ENCODE measurements at regions not wholly inside any gene's neighbourhood (a gene's known extent, or its start where the extent isn't known, plus 50 kb on each side); places are given as distances from the start of the nearest gene placed in this dataset.
A peak's percentile ranks its signal among the peaks of the same experiment; 100 is the strongest.

DNA sequence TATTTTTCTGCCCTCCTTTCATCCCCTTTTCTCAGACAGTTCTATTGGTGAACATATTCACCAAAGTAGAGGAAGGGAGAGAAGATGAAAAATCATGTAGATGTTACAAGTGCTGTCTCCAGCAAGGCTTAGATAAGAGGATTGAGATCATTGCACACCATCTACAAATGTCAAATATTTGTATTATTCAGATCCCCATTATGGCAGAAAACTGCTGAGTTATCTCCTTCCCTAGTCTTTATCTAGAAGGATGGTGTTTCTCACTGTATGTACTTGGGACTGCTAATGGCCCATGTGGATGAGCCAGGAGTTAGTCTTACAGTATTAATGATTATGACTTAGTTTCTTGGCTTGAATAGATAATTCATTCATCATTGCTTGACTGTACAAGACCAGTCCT is 147.2 kb upstream of the EEPD1 start:
- no peak for FAIRE-seq
- no peak for DNase-seq (ENCODE audit: low spot score)

DNA sequence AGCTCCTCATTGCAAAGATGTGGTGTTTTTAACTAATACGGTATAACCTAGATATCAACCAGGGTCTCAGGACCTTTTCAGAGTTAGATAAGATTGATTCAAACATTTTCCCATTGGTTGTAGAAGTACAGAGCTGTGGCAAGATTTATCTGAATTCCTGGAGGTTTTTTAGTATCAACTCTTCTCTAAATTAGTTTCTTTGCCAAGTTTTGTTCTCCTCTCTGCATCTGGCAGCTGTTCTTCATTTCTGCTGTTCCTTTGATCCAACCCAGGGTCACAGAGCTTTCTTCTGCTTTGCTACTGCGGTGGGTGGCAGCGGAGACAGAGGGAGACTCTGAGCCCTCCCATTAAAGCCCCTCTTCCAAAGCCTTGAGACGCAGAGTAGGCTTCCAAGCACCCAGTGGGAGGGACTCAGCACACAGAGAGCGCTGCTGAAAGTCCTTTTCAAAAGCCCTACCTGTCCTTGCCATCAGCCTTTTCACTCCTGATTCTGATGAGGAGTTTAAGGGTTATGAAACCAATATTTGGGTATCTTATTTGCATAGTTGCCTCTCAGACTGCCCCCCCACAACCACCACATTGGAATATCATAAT is 146.3 kb upstream of the EEPD1 start:
- no peak for DNase-seq (ENCODE audit: low spot score)
- FAIRE-seq, result no peak

DNA sequence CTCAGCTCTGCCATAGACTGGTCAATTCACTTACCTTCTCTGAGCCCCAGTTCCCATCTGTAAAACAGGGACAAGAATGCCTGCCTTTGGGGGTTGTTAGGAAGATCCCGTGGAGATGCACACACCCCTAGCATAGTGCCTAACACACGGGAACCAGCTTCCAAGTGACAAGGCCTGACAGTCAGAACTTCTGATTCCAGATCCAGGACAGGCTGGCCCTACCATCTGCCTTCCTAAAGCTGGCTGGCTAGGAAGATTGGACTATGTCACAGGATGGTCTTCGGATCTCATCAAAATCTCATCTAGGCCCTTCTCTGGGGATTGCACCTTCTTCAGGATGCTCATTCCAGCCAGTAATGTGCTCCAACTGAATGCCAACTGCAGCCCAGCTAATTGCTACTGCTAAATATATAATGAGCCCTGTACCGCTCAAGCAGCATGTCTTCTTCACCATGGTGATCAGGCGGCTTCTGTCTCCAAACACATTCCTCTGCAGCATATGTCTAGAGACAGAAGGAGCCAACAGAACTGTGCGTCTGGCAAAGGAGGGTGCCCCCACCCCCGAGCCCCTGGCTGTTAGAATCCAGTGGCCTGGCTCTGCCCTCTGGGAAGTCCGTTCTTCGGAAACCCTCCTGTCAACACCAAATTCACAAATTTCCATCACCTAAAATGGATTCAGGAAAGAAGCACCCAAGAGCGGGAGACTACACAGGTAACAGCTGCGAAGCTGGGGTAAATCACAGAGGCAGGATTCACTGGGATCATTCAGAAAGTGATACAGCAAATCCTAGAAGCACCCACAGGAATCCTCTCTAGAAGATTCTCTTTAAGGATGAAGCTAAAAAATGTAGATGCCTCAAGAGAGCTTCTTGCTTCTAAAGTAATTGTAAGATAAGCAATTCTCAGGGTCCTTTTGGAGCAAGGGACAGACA is 142.1 kb upstream of the EEPD1 start:
- FAIRE-seq (no peak), DNase-seq (ENCODE audit: low spot score) (no peak)

DNA sequence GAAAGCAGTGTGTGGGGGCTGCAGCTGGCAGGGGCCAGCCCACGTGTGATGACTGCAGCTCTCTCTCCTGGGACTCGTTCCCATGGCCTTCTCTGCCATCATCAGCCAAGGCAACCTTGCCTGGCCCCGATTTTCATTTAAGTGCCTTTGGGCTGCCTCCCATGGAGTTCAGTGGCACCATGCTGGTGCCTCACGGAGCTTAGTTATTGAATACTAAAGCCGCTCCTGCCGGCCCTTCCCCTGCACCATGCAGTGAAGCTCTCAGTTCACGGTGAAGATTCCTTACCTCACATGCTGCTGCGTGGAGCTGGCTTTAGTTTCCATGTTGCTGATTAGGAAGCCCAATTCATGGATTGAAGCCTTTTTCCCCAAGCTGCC is 141.5 kb upstream of the EEPD1 start:
- DNase-seq (ENCODE audit: low spot score) (no peak), FAIRE-seq (no peak)

DNA sequence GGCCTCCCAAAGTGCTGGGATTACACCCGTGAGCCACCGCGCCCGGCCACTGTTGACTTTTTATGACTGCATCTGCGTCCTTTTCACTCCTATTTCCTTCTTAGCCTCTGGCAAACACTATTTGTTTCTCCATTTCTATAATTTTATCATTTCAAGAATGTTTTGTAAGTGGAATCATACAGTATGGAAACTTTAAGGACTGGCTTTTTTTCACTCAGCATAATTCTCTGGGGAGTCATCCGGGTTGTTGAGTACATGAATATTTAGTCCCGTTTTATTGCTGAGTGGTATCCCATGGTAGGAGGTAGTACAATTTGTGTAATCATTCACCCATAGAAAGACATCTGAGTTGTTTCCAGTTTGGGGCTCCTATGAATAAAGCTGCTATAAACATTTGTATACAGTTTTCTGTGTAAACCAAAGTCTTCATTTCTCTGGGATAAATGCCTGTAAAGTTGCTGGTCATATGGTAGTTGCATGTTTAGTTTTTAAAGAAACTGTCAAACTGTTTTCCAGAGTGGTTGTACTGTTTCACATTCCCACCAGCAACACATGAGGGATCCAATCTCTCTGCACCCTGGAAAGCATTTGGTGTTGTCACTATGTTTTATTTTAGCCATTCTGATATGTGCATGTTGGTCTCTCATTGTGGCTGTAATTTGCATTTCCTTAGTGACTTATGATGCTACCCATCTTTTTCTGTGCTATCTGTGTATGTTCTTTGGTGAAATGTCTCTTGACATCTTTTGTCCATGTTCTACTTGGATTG is 139.6 kb upstream of the EEPD1 start:
- FAIRE-seq (no peak), DNase-seq (ENCODE audit: low spot score) (no peak)

DNA sequence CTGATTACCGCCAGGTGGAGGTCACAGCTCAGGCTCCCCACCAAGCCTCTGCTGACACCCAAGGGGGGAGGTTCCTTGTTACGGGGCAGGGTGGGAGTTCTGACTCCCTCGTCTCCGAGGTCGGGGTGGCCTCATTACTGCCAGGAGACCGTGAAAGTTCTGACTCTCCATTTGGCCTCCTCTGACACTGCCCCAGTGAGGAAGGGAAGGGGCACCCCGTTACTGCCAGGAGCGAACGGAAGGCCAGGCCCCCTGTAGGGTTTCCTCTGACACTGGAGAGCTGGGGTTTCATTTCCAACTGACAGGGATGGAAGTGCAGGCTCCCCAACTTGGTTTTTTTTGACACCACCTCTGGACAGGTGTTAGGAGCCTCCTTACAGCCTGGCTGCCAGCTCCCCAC is 138.1 kb upstream of the EEPD1 start:
- FAIRE-seq, result no peak
- DNase-seq (ENCODE audit: low spot score), result no peak

DNA sequence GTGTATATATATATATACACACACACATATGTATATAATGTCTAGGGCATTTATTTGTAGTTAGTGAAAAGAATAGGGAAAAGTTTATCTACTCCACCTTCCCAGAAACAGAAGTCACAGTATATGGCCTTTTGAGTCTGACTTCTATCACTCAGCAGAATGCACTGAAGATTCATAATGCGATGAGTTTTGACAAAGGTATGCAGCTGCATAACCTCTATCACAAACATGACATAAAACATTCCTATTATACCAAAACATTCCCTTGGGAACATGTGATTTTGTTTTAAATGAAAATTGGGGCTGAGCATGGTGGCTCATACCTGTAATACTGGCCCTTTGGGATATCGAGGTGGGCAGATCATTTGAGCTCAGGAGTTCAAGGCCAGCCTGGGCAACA is 137.3 kb upstream of the EEPD1 start:
- DNase-seq (ENCODE audit: low spot score) (peak; percentile 38), FAIRE-seq (peak; percentile 85)

DNA sequence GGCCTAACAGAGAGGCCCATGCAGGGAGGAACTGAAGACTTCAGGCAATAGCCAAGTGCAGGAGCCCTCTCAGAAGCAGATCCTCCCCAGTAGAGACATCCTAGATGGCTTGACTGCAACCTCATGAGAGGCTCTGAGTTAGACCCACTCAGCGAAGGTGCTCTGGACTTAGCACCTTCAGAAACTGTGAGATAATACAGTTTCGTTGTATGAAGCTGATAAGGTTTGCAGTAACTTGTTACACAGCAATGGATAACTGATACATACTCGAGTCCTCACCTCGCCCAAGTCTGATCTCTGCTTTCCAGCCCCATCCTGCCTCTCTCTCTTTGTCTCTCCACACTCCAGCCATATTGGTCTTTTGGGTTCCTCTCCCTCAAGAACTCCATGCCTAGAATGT is 136.4 kb upstream of the EEPD1 start:
- peak; percentile 13 for FAIRE-seq
- DNase-seq (ENCODE audit: low spot score), result no peak

DNA sequence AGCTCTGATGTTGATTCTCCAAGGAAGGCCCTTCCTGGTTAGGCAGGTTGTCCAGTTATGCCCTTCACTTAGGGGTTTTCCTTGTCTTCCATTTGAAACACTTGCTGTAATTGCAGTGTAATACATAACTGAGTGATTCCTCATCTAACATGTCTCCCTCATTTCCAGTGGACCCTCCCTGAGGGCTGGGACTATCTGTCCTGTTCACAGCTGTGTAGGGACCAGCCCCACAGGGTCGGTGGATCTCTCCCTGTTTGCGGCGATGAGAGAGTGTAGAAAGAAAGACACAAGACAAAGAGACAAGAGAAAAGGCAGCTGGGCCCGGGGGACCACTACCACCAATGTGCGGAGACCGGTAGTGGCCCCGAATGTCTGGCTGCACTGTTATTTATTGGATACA is 135.9 kb upstream of the EEPD1 start:
- FAIRE-seq (no peak), DNase-seq (ENCODE audit: low spot score) (no peak)

DNA sequence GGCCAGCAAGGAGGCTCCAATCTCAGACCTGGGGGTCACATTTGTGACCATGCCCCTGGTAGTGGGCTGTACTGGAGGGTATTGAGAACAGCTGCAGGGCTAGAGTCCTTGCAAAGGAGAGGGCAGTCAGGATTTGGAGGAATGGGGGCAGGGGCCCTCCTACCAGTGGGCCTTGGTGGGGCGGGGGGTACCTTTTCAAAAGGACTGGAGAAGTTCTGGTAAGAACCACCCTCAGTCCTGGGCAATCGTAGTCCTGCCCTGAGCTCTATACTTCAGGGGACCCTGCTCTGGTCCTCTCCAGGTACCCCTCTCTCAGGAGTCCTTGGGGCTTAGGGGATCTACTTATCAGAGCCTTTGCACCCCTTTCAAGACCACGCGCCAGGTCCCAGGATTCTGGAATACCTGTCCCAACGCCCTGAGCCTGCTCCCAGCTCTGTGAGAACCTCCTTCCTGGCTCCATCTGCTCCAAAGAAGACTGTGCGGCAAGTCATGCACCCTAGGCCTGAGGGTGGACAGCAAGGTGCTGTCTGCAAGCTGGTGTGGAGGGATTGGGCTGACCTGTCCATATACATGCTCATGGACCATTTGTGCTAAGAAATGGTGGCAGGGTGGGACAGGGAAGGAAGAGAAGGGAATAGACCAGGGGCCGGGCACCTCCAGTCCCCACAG is 134.1 kb upstream of the EEPD1 start:
- FAIRE-seq (no peak), DNase-seq (ENCODE audit: low spot score) (no peak)

DNA sequence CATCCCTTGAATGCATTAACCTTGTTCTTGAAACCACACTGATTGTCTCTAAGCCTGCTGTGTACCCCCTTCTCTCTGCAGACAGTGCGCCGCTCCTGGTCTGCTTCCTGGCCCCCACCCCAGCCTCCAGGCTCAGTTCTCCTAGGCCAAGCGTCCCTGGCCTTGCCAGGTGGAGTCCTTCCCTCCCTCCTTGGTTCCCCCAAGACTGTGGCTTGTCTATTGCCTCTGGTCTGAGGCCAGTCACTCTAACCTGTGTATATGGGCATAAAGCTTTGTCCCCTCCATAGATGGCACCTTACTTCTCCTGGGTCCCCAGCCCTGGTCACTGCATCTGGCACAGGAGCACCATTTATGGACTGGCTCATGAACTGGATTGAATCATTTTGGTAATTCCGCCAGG is 133.5 kb upstream of the EEPD1 start:
- DNase-seq (ENCODE audit: low spot score), result no peak
- no peak for FAIRE-seq

DNA sequence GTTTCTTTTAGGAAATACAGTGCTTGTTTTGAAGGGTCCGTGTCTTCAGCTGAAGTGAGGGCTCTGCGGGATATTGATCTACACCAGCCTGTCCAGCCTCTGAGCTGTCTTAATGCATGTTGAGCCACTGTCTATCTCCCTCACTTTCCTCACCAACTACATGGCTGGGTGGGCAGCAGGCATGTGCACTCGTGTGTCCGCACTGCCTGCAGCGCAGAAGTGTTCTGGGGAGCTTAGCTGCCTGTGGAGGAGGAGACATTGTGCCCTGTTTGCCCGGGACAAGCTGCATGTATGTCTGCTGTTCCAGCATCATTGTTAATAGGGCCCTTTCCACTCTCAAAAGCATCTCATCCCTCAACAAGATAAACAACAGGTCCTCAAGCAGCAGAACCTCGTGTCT is 133.1 kb upstream of the EEPD1 start:
- DNase-seq (ENCODE audit: low spot score), result no peak
- FAIRE-seq, result no peak

DNA sequence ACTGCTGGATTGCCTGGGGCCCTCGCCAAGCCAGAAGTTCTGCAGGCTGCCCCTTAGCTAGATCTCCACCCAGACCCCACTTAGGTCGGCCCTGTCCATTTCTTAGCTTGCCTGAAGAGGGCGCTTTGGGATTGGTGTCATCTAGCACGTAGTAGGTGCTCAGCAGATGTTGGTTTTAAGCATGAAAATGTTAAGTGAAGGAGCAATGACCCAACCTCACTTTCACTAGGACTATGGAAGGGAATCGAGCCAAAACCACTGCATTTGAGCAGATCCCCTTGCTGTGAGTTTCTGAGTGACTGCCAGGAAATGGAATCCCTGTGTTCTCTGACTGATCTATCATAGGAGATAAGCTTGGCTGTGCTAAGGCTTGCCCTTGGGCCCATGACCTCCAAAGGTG is 131.7 kb upstream of the EEPD1 start:
- no peak for FAIRE-seq

DNA sequence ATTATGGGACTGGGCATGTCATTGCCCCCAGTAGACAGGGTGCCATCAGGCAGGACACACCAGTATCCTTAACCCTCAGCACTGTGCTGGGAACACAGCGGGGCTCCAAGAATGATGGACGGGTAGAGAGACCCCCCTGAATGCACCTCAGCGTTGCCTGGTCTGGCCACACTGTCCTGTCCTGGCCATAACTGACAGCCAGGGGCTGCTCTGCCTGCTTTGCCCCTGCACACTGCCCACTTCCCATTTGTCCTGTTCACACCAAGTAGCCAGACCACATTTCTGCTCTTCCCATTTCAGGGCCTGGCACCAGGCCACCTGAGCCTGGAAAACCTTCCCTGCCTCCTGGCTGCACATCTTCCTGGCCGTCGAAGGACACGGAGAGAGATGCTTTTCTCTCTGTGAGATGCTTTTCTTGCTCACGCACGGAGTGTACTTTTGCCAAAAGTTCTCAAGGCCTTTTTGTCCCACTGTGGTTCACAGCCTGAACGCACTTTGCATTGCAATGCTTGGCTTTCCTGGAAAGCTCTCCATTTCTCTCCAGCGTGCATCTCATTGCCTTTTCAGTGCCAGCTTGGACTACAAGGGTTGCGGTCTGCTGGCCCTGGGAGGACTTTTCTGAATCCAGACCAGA is 131.0 kb upstream of the EEPD1 start:
- DNase-seq (ENCODE audit: low spot score) (no peak), FAIRE-seq (peak; percentile 20)

More for the DNA sequence above, 131.7 kb upstream of the EEPD1 start:
- no peak for DNase-seq (ENCODE audit: low spot score)

DNA sequence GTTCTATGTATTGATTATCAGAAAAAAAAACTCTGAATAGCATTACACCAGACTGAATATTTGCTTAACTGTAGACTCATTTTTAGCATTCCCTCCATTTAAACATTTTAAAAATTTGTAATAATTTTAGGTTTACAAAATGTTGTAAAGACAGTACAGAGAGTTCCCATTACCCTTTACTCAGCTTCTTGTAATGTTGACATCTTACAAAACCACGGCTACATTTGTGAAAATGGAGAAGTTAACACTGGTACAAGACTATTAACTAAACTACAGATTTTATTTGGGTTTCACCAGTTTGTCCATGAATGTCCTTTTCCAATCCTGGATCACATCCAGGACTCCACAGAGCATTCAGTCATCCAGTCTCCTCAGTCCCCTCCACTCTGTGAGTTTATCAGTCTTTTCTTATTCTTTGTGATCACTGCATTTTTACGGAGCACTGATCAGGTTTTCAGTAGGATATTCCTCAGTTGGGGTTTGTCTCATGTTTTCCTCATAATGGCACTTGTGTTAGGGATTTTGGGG is 130.0 kb upstream of the EEPD1 start:
- FAIRE-seq (no peak), DNase-seq (ENCODE audit: low spot score) (no peak)

DNA sequence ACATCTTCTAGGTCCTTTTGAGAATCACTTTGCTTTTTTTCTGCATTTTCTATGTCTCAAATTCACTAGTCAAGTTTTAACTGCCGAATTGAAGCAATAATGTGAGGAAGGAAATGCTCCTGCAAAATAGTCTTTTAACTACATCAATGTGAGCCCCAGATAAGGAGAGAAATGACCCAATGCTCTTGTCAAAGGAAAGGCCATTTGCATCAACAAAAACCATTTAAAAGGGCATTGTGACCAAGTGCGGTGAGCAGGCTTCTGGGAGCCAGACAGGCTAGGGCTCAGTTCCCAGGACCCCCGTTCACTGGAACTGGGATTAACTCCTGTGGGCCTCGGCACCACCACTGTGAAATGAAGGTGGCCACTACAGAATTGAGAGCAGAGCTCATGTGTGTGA is 127.9 kb upstream of the EEPD1 start:
- FAIRE-seq, result no peak
- DNase-seq (ENCODE audit: low spot score), result no peak

DNA sequence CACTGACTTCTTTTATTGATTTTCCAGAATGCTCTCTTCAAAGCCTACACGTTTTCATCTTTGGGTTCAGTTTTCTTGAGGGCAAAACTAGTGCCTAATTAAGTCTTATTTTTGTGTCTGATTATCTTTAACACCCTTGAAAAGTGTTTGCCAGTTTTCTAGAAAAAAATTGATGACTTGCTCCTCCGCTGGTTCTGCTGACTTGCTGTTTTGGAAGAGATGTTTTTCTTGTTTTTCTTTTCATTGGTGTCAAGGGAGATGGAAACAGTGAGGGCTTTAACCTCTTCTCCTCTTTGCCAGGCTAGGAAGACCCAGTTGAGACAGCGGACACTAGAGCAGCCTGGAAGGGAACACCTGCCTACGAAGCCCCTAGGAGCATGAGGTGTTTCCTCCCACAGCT is 123.7 kb upstream of the EEPD1 start:
- no peak for FAIRE-seq
- no peak for DNase-seq (ENCODE audit: low spot score)

DNA sequence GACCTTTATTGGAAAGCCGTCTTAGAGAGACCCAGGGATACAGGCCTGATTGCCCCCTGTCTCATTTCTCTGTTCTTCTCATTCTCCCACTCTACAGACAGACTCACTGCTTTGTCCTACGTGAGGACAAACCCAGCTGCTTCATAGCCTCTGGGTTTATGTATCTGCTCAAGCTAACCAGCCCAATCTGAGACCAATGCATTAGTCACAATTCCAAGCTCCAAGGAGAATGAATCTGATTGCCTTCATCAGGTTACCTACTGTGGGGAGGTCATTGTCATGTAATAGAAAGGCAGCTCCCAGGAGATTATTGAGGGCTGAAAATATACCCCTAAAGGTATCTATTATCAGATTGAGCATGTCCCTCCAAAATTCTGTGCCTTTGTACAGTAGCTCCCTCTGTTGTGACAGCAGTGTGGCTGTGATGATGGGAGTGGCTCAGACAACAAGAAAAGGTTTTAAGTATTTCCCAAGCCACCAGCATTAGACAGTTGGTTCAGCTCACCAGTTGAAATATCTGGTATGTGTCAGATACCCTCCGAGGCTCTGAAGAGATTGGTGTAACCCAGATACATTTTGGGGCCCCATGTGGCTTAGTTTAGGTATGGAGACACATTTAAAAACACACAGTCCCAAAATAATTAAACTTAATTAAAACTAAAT is 123.1 kb upstream of the EEPD1 start:
- no peak for FAIRE-seq
- DNase-seq (ENCODE audit: low spot score), result no peak

DNA sequence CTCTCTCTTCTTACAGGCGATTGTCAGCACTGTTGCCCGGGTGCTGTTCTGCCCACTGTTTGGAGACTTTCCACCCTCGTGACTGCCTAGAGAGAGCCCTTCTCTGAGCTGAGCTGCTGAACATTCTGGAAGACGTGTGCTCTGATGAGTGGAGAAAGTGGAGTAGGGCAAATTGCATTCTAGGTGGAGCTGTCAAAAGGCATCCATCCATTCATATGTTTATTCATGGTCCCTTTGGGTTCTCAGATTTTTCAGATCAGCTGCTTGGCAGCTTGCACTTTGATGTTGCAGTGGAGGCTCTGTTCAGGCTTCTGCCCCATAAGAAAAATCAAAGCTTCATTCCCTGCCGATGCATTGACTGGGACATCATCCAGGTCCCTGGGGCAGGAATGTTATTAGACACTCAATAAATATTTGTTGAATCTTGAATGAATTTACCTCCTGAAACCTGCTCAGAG is 120.7 kb upstream of the EEPD1 start:
- DNase-seq (ENCODE audit: low spot score), result no peak
- no peak for FAIRE-seq

DNA sequence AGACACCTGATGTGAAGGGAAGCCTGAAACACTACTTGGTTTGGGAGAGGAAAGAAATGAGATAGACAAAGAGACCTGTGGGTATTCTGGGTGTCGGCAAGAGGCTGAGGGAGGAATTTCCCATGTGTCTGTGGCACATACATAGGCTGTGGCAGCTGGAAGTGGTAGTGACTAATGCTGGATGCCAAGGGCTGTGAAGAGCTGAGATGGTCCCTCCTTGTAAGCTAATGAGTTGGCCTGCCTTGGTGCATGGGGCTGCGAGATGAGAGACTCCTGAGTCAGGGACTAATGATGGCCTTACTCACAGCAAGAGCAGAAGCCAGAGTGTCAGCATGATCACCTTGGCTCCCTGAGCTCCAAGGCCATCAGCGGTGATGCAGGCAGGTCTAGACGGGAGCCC is 119.0 kb upstream of the EEPD1 start:
- FAIRE-seq, result no peak
- no peak for DNase-seq (ENCODE audit: low spot score)
